GM19397 (cell line): ENCODE measurements at regions not wholly inside any gene's neighbourhood (a gene's known extent, or its start where the extent isn't known, plus 50 kb on each side); places are given as distances from the start of the nearest gene placed in this dataset.

Experiments
- ATAC-seq: cut with Tn5 transposase; IDR thresholded peaks from one replicate; pipeline ENCODE4 v1.9.1; 2021; ENCODE audit warnings: mild to moderate bottlenecking, moderate library complexity; ENCODE audit not compliant: unreplicated experiment

GRCh38 chr3:187971629-187972028 lies 182.3 kb upstream of the LPP start:
- no peak for ATAC-seq

GRCh38 chr3:187972454-187972853 lies 181.5 kb upstream of the LPP start:
- ATAC-seq = no peak

DNA sequence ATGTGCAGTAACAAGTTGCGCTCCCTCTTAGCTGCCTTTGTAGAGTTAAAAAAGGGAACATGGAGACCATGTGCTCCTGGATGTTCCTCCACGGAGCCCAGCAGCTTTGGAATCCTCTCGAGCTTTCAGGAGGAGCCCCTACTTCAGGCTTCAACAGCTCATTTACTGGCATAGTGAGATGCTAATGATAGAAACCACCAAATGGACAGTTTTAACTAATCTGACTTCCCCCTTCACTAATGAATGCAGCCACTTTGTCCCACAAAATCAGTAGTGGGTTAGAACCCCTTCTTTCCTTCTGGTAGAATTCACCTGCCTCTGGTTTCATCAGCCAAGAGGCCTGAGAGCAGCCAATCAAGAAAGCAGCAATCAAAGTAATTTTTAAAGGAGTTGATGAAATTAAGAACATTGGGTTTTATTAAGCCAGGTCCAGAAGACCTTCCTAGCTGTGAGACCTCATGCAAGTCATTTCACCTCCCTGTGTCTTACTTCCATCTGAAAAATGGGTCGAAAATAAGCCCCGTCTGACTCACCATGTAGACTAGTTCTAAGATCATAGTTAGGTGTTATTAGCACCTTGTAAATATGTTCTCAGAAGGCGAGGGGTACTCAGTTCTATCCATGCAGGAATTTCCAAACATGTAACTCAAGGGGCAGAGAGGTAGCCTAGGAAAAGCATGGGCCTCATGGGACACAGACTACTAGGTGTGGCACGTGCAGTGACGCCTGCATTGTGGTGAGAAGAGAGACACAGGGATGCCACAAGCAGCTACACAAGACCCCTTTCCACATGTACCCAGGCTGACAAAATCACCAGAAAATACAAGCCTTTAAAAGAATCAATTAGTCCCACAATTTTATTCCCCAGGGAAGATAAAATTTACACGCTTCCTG lies 179.7 kb upstream of the LPP start:
- ATAC-seq = no peak

DNA sequence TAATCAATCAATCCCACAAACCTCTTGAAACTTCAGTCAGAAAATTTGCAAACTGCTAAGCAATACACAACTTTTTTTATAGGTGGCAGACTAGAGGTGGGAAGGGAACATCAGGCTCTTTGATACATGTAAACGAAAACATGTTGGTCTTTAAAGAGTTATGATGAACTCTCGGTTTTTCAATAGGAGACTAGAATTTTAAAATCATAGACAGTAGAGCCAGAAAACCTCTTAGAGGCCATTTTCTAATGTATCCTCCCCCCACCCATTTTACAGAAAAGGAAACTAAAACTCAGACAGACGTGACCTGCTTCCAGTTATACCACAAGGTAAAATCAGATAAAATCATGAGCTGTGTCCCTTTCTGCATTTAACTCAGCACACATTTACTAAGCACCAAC lies 179.1 kb upstream of the LPP start:
- ATAC-seq = no peak

- ATAC-seq = no peak
These were observed 178.2 kb upstream of the LPP start for GRCh38 chr3:187975561-187976364.

GRCh38 chr3:187976365-187976900 lies 177.5 kb upstream of the LPP start:
- ATAC-seq = no peak

GRCh38 chr3:187977659-187978058 lies 176.3 kb upstream of the LPP start:
- no peak for ATAC-seq

DNA sequence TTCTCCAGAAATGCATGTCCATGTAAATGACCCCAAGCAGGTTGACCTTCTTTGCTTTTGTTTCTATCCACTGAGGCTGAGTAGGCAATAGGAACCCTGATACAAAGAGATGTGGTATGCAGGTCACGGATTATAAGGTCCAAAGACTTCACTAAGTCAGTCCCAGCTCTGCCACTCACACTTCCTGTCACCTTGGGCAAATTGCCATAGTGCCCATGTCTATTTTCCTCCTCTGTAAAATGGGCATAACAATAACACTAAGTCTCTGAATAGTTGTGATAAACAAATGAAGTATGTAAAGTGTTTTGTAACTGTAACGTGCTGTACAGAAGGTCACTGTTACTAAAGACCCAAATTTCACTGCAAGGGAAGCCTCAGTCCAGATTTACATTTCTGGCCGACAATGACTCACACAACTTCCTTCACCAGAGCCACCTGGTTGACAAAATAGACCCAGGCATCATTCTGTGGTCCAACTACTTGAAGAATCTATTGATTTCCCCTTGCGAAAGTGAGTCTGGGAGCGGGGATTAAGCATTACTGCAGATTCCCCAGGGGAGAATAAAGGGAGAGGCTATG lies 175.4 kb upstream of the LPP start:
- ATAC-seq = no peak

GRCh38 chr3:187979564-187979963 lies 174.4 kb upstream of the LPP start:
- ATAC-seq = no peak

DNA sequence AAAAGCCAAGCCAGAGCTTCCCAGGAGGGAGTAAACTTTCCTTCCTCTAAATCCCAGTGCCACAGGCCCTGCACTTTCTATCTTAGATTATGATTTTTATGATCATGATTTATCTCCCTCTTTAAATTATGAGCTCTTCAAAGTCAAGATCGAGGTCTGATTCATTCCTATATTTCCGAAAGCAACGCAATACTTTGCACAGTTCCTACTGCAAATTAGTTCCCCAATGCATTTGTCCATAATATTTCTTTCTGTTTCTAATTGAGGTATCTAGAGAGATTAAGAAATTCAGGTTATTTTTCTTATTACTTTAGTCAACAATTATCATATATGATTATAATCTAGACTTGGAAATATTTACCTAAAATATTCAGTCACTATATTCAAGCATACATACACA lies 173.1 kb upstream of the LPP start:
- ATAC-seq = no peak

DNA sequence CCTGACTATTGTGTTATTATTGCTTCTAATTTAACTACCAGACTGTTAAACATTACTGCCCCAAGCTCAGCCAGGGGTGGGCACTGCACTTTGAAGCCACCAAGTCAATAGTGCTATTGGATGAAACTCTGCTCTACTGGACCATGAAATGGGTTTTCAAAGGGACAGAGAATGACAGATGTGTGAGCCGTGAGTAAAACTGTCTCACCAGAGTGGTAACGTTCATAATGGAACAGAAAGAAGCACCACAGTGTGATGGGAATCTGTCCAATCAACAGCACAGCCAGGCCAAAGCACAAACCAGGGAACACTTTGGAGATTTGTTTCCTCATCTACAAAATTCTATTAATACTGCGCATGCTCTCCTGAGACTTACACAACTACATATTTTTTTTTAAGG lies 171.8 kb upstream of the LPP start:
- ATAC-seq = no peak

DNA sequence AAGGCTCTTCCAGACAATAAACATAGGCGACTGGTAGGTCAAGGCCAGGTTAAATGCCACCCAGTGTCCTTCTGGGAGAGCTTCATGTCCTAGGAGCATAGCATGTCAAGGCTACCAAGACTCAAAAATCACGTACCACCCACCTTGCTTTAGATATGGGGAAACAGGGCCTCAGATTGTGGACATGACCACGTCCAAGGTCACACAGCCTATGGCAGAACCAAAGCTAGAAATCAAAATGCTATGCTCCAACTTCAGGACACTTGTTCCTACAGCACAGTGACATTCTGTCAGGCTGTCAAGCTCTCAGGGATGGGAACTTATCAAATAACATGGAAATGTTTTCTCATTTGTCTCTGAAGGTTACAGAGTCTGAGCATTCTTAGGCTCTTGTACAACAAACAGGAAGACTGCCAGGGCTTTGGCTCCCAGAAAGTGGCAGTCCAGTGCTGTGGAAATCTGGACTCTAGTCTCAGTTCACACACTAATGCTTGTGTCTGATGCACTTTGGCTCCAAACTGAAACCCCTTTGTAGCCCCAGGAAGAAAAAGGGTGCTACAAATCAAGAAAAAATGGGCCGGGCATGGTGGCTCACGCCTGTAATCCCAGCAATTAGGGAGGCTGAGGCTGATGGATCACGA lies 170.4 kb upstream of the LPP start:
- no peak for ATAC-seq

DNA sequence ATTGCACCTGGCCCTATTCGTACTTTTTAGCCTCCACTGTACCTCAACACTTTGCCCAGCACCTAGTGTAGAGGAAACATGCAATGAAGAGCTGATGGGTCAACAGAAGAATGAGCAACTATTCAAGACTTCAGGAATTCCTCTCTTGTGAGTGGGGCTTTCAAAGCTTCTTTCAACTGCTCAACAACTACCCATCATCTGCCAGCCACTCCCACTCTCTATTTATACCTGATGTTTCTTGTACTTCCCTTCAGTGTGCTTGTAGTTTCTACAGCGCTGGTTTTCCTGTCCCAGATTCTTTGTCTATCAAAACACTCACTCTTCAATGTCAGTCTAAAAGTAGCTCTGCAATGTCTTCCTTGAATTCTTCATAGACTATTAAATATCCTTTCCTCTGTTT lies 168.3 kb upstream of the LPP start:
- ATAC-seq = no peak

DNA sequence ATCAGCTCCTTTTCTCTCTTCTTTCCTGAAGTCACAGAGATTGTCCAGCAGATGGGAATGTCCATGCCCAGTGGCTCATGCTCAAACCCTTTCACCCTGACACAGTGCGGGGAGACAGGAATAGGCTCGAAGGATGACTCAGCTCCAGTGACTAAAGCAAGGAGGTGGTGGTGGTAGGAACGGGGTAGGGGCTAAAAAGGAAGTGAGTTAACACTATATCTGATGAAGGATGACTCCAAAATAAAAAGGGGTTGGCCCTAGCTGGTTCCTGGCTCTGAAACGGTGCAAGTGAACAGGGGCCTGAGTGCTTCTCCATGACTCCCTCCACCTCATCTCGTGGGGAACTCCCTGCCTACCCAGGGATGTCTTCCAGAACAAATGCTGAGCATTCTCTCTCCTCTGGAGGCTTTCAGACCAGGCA lies 167.4 kb upstream of the LPP start:
- ATAC-seq = no peak

DNA sequence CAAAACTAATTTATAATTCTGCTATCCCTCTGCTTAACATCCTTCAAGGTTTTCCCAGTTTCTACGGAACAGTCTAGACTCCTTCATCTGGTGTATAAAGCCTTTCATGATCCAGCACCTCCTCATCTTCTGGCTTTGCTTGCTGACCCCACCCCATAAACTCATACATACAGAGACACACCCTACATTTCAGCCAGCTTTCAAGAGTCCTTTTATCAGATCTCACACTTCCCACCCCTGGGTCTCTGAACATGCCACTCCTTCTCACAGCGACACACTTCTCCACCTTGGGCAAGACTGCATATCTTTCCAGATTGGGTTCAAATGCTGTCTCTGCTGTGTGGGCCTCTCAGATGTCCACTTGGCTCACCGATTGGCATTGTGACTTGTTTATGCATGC lies 166.8 kb upstream of the LPP start:
- no peak for ATAC-seq

GRCh38 chr3:187987924-187988323 lies 166.0 kb upstream of the LPP start:
- no peak for ATAC-seq

DNA sequence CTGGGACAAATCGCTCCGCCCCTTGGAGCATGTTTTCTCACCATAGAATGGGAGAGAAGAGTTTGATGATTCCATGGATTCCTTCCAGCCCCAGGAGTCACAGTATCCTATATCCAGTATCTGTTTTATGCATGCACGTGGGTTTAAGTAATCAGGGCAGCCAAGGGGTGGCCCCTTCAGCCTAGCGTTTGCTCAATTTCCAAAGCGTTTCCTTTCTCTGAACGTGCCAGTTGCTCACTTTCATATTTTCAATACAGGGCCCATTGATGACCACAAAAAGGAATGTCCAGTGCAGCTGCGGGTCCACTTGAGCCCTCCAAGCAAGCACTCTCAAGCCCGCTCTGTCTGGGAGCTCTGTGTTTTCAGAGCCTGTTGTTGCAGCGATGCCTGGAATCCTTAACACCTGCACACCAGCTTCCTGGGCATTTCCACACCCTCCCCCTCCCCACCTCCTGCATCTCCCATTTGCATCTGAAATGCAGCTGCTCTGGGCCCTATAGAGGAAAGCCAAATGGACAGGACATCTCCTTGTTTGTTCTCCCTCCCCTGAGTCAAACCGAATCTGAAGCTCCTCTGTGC lies 164.3 kb upstream of the LPP start:
- no peak for ATAC-seq

DNA sequence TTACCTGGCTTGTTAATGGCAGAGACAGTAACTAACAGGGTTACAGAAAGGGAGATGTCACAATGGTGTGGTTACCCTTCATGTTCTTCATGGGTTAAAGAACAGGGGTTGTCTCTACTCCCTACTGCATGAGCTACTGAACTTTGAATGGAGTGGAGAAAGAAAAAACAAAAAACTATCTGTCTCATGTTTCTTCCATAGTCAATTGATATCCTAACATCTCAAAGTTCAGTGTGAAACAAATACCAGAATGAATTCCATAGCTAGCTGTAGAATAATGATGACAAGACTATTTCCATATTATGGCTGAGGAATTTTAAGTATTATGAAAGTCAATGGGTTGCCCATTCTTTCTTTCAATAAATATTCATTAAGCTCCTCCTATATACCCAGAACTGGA lies 161.3 kb upstream of the LPP start:
- no peak for ATAC-seq

GRCh38 chr3:187994221-187995042 lies 159.5 kb upstream of the LPP start:
- ATAC-seq = no peak

DNA sequence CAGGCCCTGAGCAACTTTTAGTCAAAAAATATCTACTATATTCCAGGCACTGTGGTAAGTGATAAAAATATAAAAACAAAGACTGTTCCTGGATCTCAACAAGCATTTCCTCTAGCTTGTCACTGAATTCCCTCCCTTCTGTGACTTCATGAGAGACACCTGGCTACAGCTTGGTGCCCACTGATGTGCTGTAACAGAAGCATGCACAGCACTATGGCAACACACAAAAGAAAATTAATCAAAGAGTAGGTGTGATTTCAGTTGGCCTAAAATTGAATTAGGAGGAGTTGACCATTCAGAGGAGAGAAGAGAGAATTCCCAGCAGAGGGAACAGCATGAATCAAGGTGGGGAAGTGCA lies 158.9 kb upstream of the LPP start:
- ATAC-seq = no peak
